ENCODE measurements at regions not wholly inside any gene's neighbourhood (a gene's known extent, or its start where the extent isn't known, plus 50 kb on each side); places are given as distances from the start of the nearest gene placed in this dataset.
A peak's percentile ranks its signal among the peaks of the same experiment; 100 is the strongest.
"Not testable (repeated sequence)": the region's sequence is repeated elsewhere in the genome, so short reads cannot be mapped to it uniquely, and the experiment has no call there.

DNA sequence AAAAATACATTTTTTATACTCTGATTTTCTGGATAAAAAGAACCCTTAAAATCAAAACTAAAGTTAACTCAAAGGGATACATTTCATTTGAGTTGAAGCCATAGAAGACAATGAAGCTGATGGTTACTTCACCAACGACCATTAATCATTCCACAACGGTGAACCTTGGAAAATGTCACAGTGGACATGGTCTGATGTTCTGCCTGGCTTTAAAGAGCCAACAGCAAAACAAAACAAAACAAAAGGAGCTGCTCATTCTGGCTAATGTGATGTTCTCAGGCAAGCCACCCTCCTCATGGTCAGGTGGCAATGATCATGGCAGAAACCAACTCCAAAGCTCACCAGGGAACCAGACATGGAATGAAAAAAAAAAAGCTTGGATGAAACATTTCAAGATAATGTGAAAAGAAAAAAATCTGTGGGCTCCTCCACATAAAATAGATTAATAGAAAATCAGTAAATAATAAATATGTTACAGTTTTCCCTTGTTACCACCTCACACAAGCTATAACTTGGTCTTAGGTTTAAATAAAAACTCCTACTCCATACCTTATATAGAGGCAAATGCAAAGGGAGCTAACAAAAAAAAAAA is 90.1 kb upstream of the SERTAD2 start:
- no peak for DNase-seq (ENCODE audit: low read depth in 2 of 2)

DNA sequence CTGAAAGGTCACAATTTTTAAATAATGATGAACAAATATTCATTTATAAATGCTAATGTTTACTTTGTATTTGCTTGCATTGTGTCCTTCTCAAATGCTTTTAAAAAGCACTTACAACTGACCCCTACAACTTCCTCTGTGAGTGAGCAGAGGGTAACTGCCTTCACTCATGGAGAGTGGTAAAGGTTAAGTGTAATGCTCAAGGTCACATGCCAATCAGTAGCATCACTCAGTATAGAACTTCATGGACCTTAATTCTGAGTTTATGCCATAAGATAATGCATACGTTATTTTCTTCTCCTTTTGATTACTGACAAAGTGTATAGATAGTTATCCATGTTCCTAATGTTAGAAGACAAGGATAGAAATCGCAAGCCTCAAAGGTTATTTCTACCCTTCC is 91.8 kb upstream of the SERTAD2 start:
- DNase-seq (ENCODE audit: low read depth in 2 of 2), result no peak

DNA sequence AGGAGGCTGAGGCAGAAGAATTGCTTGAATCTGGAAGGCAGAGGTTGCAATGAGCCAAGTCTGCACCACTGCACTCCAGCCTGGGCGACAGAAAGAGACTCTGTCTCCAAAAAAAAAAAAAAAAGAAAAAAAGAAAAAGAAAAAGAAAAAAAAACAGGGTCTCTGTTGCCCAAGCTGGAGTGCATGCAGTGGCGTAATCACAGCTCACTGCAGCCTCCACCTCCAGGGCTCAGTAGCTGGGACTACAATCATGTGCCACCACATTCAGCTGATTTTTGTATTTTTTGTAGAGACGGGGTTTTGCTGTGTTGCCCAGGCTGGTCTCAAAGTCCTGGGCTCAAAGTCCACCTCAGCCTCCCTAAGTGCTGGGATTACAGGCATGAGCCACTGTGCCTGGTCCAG is 94.0 kb upstream of the SERTAD2 start:
- not testable (repeated sequence) for DNase-seq (ENCODE audit: low read depth in 2 of 2)

DNA sequence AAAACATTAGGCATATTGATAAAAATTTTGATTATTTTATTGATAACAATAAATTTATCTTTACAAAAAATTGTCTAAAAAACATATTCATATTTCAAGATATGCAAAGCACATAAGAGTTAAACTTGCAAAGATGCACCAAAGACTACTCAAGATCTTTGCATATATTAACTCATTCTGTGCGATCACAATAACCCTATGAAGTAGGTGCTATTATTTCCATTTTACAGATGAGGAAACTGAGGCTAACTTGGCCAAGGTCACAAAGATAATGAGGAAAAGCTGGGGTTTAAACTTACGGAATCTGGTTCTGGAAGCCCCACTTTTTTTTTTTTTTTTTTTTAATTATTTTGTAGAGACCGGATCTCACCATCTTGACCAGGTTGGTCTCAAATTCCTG is 94.4 kb upstream of the SERTAD2 start:
- no peak for DNase-seq (ENCODE audit: low read depth in 2 of 2)

DNA sequence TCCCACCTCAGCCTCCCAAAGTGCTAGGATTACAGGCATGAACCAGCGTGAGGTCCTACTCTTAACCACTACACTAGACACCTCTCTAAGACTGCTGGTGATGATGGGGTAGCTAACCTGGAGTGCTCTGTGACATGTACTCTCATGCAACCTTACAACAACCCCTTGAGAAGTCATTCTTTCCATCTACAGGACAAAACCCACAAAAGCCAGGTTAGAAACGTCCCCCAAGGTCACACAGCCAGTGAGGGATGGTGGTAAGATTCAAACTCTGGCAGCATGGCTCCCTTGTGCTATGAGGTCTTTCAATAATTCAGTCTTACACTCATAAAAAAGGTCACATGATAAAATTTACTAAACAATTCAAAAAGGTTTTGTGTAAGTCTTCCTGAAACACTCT is 94.8 kb upstream of the SERTAD2 start:
- DNase-seq (ENCODE audit: low read depth in 2 of 2), result no peak

DNA sequence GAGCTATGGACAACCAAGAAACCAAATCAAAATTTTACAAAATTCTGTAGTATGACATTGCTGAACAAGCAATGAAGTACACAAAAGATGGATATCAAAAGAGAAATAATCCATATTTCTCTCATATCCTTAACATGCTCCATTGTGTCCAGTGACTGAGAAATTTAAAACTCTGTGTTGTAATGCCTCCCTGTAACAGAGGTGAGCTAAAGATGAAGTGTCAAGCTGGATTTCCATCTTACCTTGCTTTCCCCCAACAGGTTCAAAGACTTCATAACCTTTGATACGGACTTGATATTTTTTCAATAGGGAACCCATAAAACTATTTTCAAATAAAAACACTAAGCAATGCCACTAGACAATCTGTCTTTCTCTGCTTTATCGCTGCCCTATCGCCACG is 95.7 kb upstream of the SERTAD2 start:
- DNase-seq (ENCODE audit: low read depth in 2 of 2), result no peak

DNA sequence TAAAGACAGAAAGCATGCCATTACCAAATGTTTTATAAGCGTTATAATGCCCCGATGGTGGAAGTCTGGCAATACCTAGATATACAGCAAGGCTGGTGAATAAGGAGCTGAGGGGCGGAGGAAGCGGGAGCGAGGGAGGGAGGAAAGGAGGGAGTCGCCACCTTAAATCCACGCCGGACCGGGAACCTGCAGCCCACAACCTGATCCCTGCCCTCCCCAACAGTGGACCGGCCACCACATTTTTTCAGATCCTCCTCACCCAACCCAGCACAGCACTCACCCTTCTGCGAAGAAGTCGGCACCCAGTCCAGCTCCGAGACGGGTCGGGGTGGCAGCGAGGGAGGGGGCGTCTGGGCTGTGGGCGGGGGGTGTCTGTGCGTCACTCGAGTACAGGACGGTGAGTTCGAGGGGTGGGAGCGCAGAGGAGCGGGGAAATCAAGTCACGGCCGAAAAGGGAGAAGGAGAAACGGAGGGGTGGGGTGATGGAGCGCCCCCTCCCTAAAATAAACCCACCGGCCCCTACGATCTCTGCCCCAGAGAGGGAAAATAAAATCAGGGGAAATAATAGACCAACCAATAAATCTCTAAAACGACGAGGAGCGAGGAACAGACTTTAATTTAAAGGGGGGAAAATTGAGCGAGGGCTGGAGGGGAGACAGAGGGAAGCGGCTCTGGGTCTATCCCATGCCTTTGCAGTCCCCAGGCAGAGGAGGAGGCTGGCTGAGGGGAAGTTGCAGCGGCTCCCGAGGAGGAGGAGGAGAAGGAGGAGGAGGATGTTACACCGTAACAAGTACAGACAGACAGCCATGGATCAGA is 96.5 kb upstream of the SERTAD2 start:
- DNase-seq (ENCODE audit: low read depth in 2 of 2), result peak; percentile 12 to 21

DNA sequence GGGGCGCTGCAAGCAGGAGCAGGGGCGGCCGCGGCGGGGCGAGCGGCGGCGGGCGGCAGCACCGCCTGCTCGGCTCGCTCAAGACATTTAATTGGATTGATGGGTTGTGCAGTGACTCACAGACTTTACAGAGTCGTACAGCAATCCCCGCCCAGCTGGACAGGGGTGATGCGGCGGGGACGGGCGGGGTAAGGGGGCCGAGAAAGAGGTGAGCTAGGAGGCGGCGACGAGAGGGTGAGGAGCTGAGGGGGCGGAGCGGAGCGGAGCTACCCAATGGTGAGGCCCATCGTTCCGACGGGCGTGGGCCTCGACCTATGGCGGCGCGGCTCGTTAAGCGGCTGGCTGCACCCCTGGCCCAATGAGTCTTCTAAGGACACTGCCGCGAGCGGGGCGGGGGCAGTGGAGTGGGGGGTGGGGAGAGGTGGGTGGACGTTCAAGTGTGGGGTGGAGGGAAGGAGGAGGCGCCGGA is 97.1 kb upstream of the SERTAD2 start:
- peak; percentile 91 to 98 for DNase-seq (ENCODE audit: low read depth in 2 of 2)

DNA sequence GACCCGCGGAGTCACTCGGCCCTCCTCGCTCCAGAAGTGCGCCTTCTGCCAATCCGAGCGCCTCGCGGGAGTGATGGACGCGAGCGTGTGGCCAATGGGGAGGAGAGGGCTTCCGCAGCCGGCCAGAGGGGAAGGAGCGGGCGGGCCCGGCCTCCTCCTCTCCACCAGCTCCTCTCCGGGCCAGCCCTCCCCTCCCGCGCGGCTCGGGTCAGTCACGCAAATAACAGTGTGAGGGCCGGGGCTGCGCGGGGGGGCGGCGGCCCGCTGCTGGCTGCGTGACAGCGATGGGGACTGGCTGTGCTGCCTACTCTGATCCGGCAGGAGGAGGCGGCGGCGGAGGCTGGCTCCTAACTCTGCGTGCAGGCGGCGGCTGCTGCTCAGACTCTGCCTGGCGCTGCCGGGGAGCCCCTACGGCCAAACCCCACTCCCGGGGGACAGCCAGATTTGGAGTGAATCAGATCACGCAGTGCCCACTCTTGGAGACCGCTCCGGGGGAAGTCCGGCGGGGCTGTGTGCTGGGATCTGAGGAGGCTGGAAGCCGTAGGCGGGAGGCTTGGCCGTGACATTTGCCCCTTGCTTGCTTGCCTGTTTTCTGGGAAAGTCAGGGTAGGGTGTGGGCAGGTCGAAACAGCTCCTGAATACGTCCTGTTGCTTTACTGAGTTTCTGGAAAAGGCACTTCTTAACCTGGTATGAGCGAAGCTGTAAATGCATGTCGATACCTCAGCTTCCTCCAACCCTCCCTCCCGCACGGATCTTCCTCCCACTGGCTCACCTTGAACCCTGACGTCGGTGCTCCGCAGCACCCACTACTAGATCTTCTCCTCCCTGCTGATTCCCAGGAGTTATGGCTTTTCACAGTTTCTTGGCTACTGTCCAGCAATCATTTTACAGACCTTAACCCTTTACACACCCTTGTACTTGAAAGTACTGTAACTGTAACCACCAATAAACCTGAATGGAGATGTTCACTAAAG is 97.9 kb upstream of the SERTAD2 start:
- peak in 1 of 2 donors; percentile 20 for DNase-seq (ENCODE audit: low read depth in 2 of 2)

DNA sequence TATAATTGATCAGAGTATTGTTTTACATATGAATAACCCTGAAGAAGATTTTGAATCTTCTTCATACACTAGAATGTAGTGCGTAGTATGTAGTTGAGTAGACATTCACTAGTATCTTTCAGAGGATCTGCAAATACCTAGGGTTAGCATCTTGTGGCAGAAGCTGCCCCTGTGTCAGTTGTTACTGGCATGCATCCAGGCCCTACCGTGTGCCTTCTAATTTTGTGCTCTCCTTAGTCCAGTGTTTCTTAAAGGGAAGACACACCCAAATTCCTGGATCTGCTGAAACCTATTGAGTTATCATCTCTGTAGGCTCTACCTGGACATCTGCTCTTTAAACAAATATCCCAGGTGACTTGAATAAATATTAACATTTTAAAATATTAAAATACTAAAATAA is 99.7 kb upstream of the SERTAD2 start:
- DNase-seq (ENCODE audit: low read depth in 2 of 2), result no peak

DNA sequence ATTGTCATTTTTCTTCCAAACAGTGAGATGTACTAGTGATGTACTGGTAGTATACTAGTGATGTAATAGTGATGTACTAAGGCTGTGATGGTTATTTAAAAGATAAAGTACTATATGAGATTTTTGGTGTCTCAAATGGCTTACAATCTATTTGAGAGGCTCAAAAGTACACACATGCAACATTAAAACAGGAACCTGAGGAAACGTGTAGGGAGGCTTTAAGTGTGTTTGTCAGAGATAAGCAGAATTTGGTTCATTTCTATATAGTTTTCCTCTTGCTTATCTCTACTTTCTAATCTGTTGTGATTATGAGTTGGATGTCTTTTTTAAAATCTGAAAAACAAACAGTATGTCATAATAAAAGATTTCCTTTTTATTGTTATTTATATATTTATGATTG is 100.9 kb upstream of the SERTAD2 start:
- DNase-seq (ENCODE audit: low read depth in 2 of 2), result no peak

DNA sequence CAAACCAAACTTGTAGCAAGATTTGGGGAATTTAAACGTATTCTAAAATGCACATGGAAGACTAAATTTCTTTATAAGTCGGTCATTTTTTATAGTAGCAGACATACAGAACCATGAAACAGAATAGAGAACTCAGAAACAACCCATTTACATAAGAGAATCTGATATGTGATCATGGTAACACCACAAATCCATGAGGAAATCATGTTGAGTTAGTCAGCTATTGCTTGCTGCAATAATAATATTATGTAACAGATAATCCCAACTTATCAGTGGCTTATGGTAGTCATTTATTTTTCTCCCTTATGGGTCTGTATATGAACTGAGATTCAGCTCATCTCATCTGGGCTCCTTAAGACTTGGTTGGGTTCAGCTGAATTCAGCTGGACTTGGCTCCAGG is 103.4 kb upstream of the SERTAD2 start:
- DNase-seq (ENCODE audit: low read depth in 2 of 2), result no peak

DNA sequence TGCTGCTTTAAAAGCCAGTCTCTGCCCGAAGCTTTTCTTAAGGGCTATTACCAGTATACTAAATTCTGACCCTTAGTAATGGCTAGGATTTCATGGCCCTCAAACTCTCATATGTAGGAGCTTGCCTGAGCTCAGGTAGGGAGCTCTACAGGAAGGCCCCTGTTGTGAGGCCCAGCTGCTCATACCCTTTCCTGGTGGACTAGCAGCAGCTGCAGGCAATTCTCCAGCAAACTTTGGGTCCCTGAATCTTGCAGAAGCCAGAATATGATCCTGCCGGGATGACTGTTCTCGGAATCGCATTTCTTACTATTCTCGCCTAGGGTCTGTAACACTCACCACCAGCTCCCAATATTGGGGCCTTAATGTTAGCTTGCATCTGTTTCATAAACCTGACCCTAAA is 106.4 kb upstream of the SERTAD2 start:
- no peak for DNase-seq (ENCODE audit: low read depth in 2 of 2)

DNA sequence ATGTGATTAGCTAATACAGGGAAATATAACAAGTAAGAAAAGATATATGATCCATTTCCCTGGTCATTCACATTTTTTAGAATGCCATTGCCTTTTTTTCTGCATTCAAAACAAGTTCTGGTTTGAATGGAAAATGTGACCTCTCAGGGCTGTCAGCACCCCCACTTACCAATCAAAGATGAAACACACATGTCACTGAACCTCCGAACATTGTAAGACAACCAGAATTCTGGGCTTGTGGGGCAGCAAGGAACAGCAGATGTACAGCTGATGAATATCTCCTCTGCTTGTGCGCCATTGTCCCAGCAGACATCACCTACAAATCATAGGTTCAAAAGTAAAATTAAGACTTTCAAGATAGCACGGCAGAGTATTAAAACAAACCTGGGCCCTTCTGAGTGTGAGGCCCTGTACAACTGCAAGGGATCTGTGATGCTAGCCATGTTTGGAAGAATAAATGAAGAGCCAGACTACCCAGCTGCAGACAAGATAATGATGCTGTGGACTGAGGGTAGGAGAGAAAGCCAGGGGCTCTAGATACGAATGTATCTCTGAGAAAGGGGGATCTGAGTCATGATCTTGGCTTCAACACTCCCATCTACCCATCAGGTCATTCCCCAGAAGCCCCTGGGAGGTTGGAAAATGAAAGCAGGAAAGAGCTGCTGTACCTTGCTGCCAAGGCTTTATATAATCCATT is 108.7 kb upstream of the SERTAD2 start:
- no peak for DNase-seq (ENCODE audit: low read depth in 2 of 2)

DNA sequence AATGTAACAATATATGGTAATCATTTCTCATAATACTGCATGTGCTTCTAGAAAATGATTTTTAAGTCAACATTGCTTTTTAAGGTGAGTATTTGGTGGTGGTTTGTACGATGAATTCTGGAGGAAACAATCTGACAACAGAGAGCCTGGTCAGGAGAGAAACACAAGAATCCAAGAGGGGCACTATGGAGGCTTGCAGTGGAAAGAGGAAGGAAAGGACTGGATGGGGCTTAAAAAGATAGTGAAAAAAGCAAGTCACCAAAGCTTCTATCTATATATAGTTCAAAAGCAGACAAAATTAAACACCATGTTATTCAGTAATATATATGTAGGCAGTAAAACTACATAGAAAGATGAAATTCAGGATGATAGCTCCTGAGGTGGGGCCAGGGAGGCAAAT is 109.4 kb upstream of the SERTAD2 start:
- DNase-seq (ENCODE audit: low read depth in 2 of 2), result no peak

DNA sequence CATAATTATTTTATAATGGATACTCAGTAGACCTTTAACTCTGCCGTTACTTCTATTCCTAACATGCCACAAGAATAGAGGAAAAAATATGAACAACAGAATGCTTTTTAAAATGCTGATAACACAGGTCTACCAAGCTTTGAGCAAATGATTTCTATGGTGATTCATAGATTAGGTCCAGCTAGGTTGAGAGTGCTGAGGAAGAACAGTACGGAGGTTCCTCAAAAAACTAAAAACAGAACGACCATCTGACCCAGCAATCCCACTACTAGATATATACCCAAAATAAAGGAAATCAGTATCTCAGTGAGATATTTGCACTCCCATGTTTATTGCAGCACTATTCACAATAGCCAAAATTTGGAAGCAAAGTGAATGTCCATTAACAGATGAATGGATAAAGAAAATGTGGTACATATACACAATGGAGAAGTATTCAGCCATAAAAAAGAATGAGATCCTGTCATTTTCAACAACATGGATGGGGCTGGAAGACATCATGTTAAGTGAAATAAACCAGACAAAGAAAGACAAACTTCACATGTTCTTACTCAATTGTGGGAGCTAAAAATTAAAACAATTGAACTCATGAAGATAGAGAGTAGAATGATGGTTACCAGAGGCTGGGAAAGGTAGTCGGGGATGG is 111.6 kb upstream of the SERTAD2 start:
- no peak for DNase-seq (ENCODE audit: low read depth in 2 of 2)

DNA sequence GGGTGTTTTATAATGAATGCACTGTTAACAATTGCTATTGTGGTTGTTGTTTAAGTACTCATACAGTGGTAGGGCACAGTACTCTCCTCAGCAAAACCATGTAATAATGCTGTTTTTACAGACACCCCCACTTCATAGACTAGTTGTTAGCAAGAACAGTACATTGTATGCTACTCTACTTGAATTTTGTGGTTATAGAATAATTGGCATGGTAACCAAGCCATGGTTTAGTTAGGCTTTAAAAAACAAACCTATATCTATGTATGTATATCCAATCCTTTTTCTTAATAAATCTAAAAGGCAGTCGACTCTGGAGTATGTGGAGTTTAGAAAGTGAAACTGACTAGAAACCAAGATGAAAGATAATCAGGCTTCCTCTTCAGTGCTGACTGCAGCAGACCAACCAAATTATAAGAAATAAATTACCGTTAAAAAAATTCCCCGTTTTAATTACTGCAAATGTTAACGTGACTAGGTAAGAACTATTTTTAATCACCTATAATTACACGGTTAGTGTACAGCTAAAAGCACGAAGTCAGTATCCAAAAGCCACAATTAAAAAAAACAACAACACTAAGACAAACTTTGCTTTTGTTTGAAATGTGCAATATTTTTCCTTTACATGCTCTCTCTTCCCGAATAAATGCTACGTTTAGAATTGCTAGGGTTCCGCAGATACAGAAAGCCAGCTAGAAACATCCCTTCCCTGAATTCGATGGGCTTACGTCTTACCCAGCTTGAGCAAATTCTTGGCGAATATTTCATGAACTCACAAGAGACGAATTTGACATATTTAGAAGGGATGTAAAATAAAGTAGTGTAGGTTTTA is 113.3 kb upstream of the SERTAD2 start:
- DNase-seq (ENCODE audit: low read depth in 2 of 2), result no peak

DNA sequence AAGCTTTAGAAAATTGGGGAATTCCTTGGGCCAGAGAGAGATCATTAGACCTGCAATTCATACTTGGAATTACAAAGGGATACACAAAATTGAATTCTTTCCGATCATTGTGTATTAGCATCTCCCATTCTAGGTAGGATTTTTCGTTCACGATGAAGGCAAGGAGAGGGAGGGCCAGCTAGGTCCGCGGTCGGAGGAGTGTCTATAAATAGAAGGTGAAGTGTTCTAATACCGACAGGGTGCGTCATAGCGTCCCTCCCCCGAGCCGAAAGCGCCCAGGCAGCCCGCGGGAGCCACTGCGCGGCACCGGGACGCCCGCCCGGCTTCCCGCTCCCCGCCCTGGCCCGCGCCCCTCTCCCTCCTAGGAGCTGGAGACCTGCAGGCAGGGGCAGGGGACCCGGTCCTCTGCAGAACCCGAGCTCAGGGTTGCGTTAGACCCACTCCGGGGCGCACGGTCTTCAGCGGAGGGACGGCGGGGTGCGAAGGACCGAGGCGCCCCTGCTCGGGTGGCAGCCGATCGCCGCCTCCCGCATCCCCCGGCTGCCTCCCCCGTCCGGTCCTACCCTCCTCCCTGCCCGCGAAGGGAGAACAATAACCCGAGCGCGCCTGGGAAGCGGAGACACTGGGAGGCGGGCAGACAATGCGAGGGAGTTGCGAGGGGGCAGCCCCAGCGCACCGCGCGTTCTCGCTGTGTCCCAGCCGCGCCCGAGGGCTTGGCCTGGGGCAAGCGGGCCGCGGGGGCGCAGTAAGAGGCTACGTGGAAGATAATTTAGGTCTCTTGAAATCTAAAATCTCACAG is 114.2 kb upstream of the SERTAD2 start:
- DNase-seq (ENCODE audit: low read depth in 2 of 2), result peak; percentile 56 to 71

DNA sequence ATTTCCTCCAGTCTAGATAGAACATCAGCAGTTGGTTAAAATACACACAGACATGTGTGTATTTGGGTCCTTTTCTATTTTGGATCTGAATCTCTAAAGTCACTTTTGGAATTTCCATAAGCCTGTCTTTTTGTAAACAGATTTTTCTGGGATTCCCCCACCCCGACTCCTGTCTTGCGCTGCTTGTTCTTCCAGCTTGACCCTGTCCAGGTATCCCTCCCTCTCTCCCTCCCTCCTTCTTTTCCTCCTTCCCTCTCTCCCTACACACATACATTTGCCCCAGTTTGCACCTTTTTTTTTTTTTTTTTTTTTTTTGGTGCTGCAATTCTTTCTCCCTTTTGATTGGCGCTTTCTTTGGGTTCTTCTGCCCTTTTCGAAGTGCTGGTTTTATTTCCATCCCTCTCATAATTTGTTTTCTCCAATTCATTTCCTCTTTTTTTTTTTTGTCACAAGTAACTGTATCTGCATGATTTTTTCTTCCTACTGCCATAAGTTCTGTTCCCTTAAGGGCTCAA is 114.8 kb upstream of the SERTAD2 start:
- DNase-seq (ENCODE audit: low read depth in 2 of 2), result no peak

Measured in stimulated activated CD4-positive, alpha-beta T cell treated with anti-CD3 and anti-CD28 coated beads, Interleukin-4, amount 100 ng/mL, for 48 hours (primary cell).